Fibroblast of the aortic adventitia (primary cell): ENCODE measurements at regions not wholly inside any gene's neighbourhood (a gene's known extent, or its start where the extent isn't known, plus 50 kb on each side); places are given as distances from the start of the nearest gene placed in this dataset.
A peak's percentile ranks its signal among the peaks of the same experiment; 100 is the strongest.
"Not testable (repeated sequence)": the region's sequence is repeated elsewhere in the genome, so short reads cannot be mapped to it uniquely, and the experiment has no call there.

ENCODE experiments used
- DNase-seq: peaks from one replicate; pipeline ENCODE4 v3.0.0-alpha.2; 2010; ENCODE audit warnings: low read depth
- H3K4me3 ChIP-seq: 2 replicates; pipeline ENCODE4 v1.5.1; 2011; ENCODE audit warnings: low read depth, mild to moderate bottlenecking, control low read depth, low read length, moderate library complexity
- TF ChIP-seq, protein P1 (sequence below): IDR thresholded peaks from 2 replicates; pipeline ENCODE4 v1.5.1; 2011; ENCODE audit warnings: mild to moderate bottlenecking, low read length, control low read depth, inconsistent platforms; ENCODE audit not compliant: insufficient read depth

- DNase-seq = no peak
- H3K4me3 ChIP-seq = no peak overlapping the region
- TF ChIP-seq, protein P1, sequence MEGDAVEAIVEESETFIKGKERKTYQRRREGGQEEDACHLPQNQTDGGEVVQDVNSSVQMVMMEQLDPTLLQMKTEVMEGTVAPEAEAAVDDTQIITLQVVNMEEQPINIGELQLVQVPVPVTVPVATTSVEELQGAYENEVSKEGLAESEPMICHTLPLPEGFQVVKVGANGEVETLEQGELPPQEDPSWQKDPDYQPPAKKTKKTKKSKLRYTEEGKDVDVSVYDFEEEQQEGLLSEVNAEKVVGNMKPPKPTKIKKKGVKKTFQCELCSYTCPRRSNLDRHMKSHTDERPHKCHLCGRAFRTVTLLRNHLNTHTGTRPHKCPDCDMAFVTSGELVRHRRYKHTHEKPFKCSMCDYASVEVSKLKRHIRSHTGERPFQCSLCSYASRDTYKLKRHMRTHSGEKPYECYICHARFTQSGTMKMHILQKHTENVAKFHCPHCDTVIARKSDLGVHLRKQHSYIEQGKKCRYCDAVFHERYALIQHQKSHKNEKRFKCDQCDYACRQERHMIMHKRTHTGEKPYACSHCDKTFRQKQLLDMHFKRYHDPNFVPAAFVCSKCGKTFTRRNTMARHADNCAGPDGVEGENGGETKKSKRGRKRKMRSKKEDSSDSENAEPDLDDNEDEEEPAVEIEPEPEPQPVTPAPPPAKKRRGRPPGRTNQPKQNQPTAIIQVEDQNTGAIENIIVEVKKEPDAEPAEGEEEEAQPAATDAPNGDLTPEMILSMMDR = no peak
Measured at GRCh38 chr3:152770296-152770695, 64.6 kb upstream of the P2RY1 start.

- DNase-seq = no peak
- TF ChIP-seq, protein P1 = no peak
- H3K4me3 ChIP-seq = no peak overlapping the region
Measured at GRCh38 chr3:152771120-152771519, 63.8 kb upstream of the P2RY1 start.

GRCh38 chr3:152772674-152773225 lies 62.2 kb upstream of the P2RY1 start:
- DNase-seq = no peak
- TF ChIP-seq, protein P1 = no peak
- H3K4me3 ChIP-seq = no peak overlapping the region

GRCh38 chr3:152773633-152774032 lies 61.3 kb upstream of the P2RY1 start:
- TF ChIP-seq, protein P1 = no peak

GRCh38 chr3:152774230-152774629 lies 60.7 kb upstream of the P2RY1 start:
- H3K4me3 ChIP-seq, DNase-seq: not testable (repeated sequence)

More at GRCh38 chr3:152773633-152774032, 61.3 kb upstream of the P2RY1 start:
- DNase-seq = no peak
- H3K4me3 ChIP-seq = no peak overlapping the region

DNA sequence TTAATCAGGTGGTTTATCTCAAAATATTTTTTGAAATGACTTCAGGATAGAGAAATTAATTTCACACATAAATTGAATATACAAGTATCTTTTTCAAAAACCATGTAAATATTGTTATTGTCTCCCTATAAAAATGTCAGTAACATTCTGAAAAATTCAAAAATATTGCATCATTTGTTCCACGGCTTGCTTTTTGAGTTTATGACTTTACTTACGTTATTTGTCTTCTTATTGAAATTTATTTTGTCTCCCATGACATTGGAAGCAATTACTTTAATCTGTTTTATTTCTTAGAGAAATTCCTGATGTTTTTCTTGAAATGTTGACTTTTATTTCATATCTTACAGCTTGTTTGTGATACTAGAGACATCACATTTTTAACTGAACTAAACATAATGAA lies 56.9 kb upstream of the P2RY1 start:
- TF ChIP-seq, protein P1 = no peak
- no peak overlapping the region for H3K4me3 ChIP-seq
- no peak for DNase-seq

- peak; percentile 57 for DNase-seq
Measured at GRCh38 chr3:152779653-152780052, 55.3 kb upstream of the P2RY1 start.

More at GRCh38 chr3:152779653-152780052, 55.3 kb upstream of the P2RY1 start:
- H3K4me3 ChIP-seq = no peak overlapping the region
- TF ChIP-seq, protein P1 = no peak
